ENCODE measurements at regions not wholly inside any gene's neighbourhood (a gene's known extent, or its start where the extent isn't known, plus 50 kb on each side); places are given as distances from the start of the nearest gene placed in this dataset.
"Not testable (repeated sequence)": the region's sequence is repeated elsewhere in the genome, so short reads cannot be mapped to it uniquely, and the experiment has no call there.

DNA sequence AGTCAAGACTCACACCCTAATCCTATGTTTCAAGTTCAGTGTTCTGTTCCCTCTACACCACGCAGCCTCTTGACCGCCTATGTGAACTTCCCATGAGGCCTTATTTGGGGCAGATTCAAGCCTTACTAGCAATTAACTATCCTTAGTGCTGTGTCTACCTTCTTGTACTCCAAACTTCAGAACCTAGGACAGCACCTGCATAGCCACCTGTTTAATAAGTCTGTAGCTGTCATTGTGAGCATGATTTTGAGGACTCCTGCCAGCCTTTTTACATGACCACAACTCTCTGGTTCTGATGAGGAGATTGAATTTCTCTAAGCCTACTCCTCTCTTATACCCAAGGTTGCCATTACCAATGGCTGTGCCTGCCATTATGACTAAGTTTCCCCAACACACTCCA is 50.8 kb upstream of the PCSK1 start:
- peak; percentile 26 for DNase-seq (ENCODE audit: low spot score)

DNA sequence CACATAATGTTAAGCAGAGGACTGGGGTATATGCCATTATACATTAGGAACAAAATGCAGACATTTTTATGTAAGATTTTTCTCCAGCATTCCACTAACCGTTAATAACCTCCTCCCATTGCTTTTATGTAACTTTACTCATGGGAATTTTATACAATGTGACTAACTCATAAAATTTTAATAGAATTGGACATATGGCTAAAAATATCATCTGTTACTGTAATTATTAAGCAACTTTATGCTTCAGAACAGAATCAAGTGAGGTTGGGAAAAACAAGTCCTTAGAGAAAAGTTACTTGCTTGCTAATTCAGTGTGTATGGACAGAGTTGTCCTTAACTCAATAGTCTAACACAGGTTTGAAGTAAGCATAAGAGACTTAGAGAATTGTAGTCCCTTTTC is 54.8 kb upstream of the PCSK1 start:
- no peak for DNase-seq (ENCODE audit: low spot score)

DNA sequence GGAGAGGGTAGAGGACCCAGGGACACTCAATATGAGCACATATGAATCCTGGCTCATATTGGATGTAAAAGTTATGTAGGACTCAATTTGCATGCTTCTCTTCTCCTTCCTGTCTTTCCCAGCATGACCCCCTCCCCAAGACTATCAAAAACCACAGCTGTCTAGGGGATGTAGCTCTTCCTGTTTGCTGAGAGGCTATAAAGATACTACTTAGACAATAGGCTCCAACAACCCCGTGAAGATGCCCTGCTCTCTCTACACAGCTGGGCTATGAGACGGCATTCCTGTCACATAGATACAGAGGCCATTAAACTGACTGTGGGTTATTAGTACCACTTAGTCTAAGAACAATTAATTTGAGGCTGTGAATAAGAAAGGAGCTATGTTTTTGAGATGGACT is 56.5 kb upstream of the PCSK1 start:
- no peak for DNase-seq (ENCODE audit: low spot score)

DNA sequence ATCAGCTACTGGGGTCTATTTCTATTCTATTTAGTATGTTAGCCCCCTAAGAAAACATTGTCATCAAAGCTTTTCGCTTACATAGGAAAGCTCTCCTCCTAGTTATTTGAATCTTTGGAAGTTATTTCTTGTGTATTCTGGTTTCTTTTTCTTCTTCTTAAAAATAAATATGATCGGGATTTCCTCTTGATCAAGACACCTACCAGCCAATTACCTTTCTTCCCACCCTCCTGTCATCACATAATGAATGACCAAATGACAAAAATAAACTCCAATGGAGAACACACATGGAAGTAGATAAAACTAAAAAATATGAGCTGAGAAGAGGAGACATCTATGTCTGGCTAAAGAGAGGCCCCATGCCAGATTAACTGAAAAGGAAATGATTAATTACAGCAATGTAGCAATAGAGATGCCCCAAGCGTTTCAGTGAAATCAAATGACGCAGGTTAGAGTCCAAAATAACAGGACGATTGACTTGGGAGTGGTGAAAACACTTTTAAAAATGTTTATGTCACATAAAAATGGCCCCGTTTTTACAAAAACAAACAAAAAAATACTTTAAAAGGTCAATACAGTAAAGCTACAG is 59.5 kb upstream of the PCSK1 start:
- DNase-seq (ENCODE audit: low spot score), result peak; percentile 34

DNA sequence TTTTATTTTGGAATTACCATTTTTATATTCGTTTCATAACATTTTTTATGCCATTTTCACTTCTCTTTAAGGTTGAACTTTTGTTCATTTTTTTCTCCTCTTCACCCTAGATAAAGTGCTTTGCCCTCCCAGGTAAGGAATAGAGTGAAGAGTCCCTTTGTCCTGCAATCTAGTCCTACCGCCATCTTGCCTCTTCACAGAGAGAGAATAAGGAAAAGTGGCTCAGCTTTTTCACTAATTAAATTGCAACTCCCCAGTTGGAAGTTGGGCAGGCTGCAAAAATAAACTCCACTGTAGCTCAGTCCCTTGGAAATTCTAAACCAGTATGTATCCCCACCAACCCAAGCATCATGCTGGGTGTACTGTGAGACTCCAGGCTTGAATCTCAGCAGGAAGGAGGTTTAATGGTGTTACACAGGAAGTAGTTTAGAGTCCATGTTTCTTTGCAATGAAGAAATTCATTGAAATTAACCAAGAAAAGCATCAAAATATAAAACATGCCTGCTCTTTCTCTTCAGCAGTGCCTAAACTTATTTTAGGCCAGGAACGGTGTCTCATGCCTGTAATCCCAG is 60.3 kb upstream of the PCSK1 start:
- DNase-seq (ENCODE audit: low spot score), result no peak

DNA sequence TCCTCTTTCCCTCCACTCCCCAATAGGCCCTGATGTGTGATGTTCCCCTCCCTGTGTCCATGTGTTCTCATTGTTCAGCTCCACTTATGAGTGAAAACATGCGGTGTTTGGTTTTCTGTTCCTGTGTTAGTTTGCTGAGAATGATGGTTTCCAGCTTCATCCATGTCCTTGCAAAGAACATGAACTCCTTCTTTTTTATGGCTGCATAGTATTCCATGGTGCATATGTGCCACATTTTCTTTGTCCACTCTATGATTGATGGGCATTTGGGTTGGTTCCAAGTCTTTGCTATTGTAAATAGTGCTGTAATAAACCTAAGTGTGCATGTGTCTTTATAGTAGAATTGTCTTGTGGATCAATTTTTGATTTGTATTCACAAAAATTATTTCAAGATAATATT is 62.4 kb upstream of the PCSK1 start:
- not testable (repeated sequence) for DNase-seq (ENCODE audit: low spot score)

DNA sequence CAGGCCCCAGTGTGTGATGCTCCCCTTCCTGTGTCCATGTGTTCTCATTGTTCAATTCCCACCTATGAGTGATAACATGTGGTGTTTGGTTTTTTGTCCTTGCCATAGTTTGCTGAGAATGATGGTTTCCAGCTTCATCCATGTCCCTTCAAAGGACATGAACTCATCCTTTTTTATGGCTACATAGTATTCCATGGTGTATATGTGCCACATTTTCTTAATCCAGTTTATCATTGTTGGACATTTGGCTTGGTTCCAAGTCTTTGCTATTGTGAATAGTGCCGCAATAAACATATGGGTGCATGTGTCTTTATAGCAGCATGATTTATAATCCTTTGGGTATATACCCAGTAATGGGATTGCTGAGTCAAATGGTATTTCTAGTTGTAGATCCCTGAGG is 64.0 kb upstream of the PCSK1 start:
- not testable (repeated sequence) for DNase-seq (ENCODE audit: low spot score)

DNA sequence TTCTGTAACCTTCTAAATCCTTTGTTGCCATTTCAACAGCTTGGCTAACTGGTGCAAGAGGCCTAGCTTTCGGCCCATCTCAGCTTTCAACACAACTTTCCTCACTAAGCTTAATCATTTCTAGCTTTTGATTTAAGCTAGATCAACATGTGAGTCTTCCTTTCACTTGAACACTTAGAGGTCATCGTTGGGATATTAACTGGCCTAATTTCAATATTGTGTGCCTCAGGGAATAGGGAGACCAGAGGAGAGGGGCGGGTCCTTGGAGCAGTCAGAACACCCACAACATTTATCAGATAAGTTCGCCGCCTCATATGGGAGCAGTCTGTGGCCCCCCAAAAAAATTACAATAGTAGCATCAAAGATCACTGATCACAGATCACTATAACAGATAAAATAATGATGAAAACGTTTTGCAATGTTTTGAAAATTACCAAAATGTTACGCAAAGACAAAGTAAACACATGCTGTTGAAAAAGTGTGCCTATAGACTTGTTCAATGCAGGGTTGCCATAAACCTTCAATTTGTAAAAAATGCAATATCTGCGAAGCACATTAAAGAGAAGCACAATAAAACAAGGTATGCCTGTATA is 66.8 kb upstream of the PCSK1 start:
- no peak for DNase-seq (ENCODE audit: low spot score)

DNA sequence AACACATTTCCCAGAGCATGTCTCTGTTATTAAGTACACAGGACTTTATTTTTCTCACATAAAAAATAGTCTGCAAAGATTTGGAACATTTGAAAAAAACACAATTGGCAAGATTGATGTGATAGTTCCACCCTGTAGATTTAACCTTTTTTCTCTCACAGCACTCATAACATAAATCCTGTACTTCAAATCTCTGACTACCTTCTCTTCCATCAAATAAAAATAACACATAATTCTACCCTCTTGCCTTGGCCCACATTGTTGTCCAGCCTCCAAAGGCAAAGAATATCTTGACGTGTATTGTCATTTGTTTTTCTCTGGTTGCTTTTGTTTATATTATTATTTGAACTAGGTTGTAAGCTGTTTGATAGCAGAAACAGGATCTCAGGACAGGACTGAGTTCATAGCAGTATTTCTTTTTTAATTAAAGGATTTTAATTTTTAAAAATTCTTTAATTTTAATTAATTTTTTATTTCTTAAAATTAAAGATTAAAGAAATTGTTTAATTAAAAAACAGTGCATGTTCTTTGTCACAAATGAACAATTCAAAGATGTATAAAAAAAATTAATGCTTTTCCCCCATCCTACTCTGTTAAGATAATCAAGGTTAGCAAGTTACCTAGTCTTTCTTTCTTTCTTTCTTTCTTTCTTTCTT is 69.1 kb upstream of the PCSK1 start:
- no peak for DNase-seq (ENCODE audit: low spot score)

DNA sequence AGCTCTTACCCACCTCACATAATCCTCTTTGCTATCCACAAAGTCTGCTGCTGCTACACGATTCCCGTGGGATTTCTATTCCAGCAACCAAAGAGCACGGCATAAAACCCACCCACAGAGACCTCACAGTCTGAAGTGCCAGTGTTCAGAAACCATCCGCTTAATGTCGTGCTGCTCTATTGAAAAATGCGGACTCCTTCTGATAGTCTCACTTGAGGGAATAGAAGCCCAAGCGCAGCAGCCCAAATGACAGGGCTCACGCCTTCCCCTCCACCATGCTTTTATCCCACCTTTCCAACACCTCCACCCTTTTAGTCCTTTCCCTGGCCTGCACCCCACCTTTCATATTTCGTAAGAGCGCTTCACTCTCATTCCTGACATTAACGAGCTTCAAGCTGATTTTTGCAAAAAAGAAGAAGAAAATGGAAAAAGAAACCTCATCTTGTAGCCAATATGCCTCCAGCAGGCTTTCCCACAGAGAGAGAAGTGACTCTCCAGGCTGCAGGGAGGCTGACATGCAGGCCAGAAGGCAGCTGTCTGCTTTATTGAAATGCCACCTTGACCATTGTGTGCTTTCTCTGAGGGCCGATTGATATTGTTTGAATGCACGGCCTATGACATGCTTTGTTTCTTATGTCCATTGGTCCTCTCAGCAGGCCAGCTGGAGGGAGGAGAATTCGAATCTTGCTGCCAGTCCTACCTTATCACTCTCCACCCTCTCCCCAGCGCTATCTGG is 70.6 kb upstream of the PCSK1 start:
- DNase-seq (ENCODE audit: low spot score), result no peak

DNA sequence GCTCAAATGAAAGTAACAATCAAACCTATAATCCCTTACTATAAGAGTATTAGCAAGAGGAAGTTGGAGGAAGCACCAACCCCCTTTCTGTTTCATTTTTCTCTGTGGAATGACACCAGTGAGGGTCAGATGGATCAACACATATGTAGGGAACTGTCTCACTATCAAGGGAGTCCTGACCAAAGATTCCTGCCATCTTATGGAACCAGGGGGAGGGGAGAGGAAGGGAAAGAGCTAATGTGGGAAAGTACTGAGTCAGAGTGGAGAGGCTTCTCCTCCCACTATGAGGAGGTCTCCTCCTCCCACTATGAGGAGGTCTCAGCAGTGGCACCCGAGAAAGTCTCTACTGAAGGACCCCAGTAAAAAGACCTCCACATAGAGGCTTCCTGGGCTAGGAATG is 73.3 kb upstream of the PCSK1 start:
- no peak for DNase-seq (ENCODE audit: low spot score)

DNA sequence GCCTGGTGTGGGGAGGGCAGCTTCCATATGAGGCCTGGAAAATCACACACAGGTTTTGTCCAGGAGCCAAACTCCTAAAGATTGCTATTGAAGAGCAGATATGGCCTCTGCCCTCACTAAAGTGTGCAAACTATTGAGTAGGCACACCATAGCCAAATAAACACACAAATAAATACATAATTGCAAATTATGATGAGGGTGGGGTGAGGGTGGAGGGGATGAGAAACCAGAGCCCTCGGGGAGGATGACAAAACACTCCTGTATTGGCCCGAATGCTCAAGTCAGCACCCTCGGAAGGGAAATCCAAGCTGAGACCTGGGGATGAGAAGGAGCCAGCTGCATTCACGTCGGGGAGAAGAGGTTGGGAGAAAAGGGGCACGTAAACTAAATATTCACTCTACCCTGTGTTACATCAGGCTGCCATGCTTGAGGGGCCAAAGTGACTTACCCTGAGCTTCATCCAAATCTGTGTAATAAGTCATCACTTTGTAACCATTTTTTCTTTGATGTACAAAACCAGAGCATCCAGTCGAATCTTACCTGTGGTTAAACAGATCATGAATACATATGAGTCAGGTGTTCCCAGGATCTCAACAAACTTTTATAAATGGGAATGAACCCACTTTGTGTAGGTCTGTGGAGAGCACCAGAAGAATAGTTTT is 73.9 kb upstream of the PCSK1 start:
- DNase-seq (ENCODE audit: low spot score), result no peak

DNA sequence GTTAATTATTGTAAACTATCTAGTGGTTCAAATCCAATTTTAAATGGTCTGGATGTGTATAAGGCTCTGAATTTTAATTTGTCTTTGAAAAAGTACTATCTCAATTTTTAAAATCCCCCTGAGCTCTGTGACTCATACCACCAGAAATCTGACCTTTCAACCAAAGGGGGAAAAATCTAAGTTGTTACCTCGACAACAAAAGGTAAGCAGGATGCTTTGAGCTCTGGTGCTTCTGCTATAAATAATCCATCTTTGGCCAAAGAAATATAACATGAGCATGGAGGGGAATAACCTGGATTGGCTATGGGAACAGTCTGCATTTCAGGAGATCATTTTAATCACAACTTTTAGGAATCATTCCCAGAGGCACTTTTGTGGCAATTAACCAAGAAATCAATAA is 76.3 kb upstream of the PCSK1 start:
- no peak for DNase-seq (ENCODE audit: low spot score)

DNA sequence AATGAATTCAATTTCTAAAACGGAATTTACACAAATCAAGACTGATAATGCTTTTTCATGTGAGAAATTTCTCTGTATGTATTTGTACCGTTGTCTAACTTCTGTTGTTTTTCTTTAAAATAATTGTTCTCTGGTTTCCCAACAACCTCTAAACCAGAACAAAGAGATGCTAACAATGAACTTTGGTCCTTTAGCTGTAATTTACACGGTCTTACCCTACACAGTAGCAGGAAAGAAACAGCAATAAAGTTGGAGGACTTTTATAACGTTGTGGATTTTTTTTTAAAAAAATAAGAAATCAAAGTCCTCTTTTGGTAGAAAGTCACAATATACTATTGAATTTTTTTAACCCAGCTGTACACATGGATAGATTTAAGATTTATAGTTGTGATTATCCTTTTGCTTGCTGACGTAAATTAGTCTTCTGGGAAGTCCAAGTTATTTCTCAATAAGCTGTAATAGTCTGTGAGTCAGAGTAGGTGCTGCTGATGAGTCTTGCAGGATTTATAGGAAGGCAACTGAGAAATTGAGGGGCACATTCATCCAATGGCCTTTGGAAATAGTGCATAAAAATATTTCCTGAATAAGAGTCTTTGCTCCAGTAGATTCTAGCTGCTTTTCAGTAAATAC is 76.8 kb upstream of the PCSK1 start:
- DNase-seq (ENCODE audit: low spot score), result peak; percentile 80

DNA sequence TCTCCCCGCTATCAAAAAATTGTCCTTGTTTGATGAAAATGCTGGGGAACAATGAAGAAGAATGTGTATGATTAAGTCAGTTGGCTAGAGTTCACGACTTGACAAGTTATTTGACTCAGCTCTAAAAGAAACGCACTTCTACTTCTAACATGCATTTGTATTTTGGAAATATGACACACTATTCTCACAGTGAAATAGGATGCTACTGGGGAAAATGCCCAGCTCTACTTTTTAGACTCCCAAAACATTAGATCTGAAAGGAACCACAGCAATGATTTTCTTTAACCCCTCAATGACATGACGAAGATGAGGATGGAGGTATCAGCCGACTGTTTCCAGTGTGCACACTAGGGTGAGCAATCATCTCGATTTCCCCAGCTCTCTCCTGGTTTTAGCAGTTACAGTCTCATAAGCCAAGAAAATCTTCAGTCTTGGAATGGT is 83.6 kb upstream of the PCSK1 start:
- DNase-seq (ENCODE audit: low spot score), result peak; percentile 41

DNA sequence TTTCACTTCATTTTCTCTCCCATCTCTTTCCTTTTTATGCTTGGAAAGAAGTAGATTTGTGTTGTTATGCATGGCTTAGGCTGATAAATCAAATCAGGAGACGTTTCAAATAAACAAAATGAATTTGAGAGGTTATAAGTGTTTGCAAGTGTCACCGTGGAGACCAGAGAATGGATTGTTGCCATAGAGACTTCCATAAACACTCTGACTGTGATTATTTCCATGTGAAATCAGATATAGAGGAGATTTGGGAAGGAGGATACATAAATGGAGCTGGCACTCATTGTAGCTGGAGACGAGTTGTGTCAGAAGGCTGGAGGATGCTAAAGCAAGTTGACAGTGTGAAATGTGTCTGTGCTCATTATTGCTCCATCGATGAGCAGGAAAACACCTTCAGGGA is 84.2 kb upstream of the PCSK1 start:
- DNase-seq (ENCODE audit: low spot score), result peak; percentile 31

DNA sequence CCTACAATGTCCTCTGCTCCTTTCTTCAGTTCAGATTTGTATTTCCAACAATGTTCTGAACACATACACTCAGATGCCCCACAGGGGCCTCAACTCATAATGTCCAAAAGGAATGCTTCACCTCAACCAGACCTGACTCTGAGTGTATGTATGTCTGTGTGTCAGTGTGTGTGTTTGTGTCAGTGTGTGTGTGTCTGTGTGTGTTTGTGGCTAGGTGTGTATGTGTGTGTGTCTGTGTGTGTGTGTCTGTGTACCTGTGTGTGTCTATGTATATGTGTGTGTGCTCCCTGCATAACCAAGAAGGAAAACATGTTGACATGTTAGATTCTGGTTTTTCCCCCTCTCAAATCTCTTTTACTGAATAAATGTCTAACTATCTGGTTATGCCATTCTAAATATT is 87.3 kb upstream of the PCSK1 start:
- DNase-seq (ENCODE audit: low spot score), result no peak

DNA sequence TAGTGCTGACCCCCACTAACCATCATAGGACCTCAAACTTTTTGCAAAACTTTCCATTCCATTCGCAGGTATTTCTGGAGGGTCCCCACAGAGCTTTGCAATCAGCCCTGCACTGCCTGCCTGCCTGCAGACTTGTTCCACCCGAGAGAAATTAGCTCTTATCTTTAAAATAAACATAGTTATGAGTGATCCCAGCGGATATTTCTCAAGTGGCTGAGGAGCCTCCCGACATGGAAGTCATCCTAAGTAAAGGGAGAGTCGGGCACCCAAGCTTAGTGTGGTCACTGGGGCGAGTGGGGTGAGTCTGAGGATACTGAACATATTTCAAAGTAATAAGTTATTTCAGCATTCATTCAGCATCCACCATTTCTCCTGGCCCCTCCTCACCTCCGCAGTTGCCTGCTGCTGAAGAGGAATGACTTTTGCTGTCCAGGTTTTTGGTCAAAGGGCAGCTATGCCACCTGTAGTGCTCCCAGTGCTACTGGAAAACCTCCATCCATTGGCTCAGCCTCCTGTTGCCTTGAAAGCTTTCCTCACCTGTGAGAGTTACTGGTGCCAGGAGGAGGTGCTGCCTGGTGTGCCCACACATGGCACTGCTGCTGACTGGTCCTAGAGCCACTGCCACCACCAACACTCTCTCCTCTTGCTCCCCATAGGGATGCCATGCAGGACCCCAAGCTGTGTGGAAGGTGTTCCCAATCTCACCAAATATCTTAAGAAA is 89.7 kb upstream of the PCSK1 start:
- no peak for DNase-seq (ENCODE audit: low spot score)

DNA sequence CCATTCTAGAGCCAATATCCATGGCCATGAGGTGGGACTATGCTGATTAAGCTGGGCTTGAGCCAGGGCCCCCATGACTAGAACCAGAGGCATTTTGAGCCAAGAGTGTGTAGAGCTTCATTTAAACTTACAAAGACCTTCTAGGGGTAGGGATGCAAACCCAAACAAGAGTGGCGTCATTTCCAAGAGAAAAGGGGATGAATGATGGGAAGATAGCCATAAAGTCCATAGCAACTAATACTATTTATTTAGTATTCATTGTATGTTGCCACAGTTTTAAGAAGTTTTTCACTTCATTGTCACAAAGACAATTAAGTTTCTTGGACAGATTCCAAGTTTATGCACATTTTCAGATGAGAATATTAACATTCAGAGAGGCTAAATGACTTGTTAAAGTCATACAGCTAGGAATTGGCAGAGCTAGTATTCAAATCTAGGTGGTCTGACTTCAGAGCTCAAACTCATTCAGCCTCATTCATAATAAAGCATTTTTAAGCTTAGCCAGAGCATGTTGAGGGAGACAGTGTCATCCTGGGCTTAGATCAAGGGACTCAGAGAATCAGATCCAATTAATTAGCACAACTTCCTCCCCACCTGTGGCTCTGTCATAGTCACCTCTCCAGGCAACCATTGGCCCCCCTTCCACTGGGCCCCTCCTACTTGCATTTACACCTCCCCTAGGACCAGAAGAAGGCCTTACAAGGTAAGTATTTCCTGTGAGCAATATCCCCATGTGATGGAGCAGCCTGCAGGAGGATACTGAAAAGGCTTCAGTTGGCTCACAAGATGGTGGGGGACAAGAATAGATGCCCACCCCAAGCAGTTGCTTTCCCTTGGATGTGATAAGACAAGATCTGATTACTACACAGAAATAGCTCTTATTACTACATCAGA is 95.0 kb upstream of the PCSK1 start:
- no peak for DNase-seq (ENCODE audit: low spot score)
